ENCODE measurements at regions not wholly inside any gene's neighbourhood (a gene's known extent, or its start where the extent isn't known, plus 50 kb on each side); places are given as distances from the start of the nearest gene placed in this dataset.

GRCh38 chr7:81473236-81473635 lies 296.6 kb downstream of the HGF start:
- peaks cover 3% of the 10 kb centered on the region for H3K4me1 Mint-ChIP-seq (ENCODE audit: low read depth, unreplicated experiment)
- no peak overlapping the region for H3K27ac Mint-ChIP-seq (ENCODE audit: unreplicated experiment)
- no peak overlapping the region for H3K4me3 ChIP-seq (ENCODE audit: insufficient read depth, low read depth, low read length)
- H3K79me2 ChIP-seq (ENCODE audit: insufficient read depth, low read length), result no peaks in the 10 kb centered on the region
- no peak for FAIRE-seq
- H3K27ac ChIP-seq (ENCODE audit: low read depth, low read length), result no peak overlapping the region
- DNase-seq (ENCODE audit: low read depth), result no peak
- H3K27me3 Mint-ChIP-seq (ENCODE audit: low read depth, unreplicated experiment), result no peaks in the 10 kb centered on the region
- H3K4me1 ChIP-seq (ENCODE audit: insufficient read depth, low read length), result no peaks in the 10 kb centered on the region
- no peak overlapping the region for H2AFZ ChIP-seq (ENCODE audit: low read depth, low read length)
- no peak overlapping the region for H3K4me3 Mint-ChIP-seq (ENCODE audit: unreplicated experiment)
- H3K9me3 Mint-ChIP-seq (ENCODE audit: unreplicated experiment), result no peaks in the 10 kb centered on the region
- H3K9ac ChIP-seq (ENCODE audit: low read length), result no peak overlapping the region
- TF ChIP-seq EZH2 (IDR thresholded peaks at IDR 0.05; ENCODE audit: insufficient read depth, low read length) (no peak), CTCF (IDR thresholded peaks at IDR 0.05; ENCODE audit: insufficient read depth, low read depth, low read length) (no peak)
- H3K36me3 ChIP-seq (ENCODE audit: insufficient read depth, low read length), result no peaks in the 10 kb centered on the region
- H3K4me2 ChIP-seq (ENCODE audit: low read length), result no peak overlapping the region
- H4K20me1 ChIP-seq (ENCODE audit: insufficient read depth, low read length), result no peaks in the 10 kb centered on the region
- H3K27me3 ChIP-seq (ENCODE audit: insufficient read depth, low read length), result no peaks in the 10 kb centered on the region
- no peaks in the 10 kb centered on the region for H3K36me3 Mint-ChIP-seq (ENCODE audit: low read depth, unreplicated experiment)
- no peaks in the 10 kb centered on the region for H3K9me3 ChIP-seq (ENCODE audit: insufficient read depth, low read depth, low read length)

GRCh38 chr7:81470724-81471379 lies 299.0 kb downstream of the HGF start:
- Mint-ChIP-seq H3K36me3 (ENCODE audit: low read depth, unreplicated experiment) (no peaks in the 10 kb centered on the region), H3K4me3 (ENCODE audit: unreplicated experiment) (no peak overlapping the region), H3K27ac (ENCODE audit: unreplicated experiment) (no peak overlapping the region), H3K27me3 (ENCODE audit: low read depth, unreplicated experiment) (no peaks in the 10 kb centered on the region), H3K9me3 (ENCODE audit: unreplicated experiment) (no peaks in the 10 kb centered on the region), H3K4me1 (ENCODE audit: low read depth, unreplicated experiment) (peaks cover 3% of the 10 kb centered on the region)
- no peak overlapping the region for H3K4me2 ChIP-seq (ENCODE audit: low read length)
- H3K27me3 ChIP-seq (ENCODE audit: insufficient read depth, low read length), result no peaks in the 10 kb centered on the region
- H3K79me2 ChIP-seq (ENCODE audit: insufficient read depth, low read length), result no peaks in the 10 kb centered on the region
- H3K36me3 ChIP-seq (ENCODE audit: insufficient read depth, low read length), result no peaks in the 10 kb centered on the region
- TF ChIP-seq EZH2 (IDR thresholded peaks at IDR 0.05; ENCODE audit: insufficient read depth, low read length), result no peak
- no peak for TF ChIP-seq CTCF (IDR thresholded peaks at IDR 0.05; ENCODE audit: insufficient read depth, low read depth, low read length)
- H3K4me1 ChIP-seq (ENCODE audit: insufficient read depth, low read length), result no peaks in the 10 kb centered on the region
- no peak for FAIRE-seq
- H2AFZ ChIP-seq (ENCODE audit: low read depth, low read length), result no peak overlapping the region
- no peaks in the 10 kb centered on the region for H3K9me3 ChIP-seq (ENCODE audit: insufficient read depth, low read depth, low read length)
- no peak overlapping the region for H3K9ac ChIP-seq (ENCODE audit: low read length)
- H3K4me3 ChIP-seq (ENCODE audit: insufficient read depth, low read depth, low read length), result no peak overlapping the region
- no peak overlapping the region for H3K27ac ChIP-seq (ENCODE audit: low read depth, low read length)
- no peaks in the 10 kb centered on the region for H4K20me1 ChIP-seq (ENCODE audit: insufficient read depth, low read length)
- DNase-seq (ENCODE audit: low read depth), result no peak

All from astrocyte (in vitro differentiated cells and primary cell).